Inflammatory macrophage treated with lipopolysaccharide for 1 hour (primary cell): ENCODE measurements at regions not wholly inside any gene's neighbourhood (a gene's known extent, or its start where the extent isn't known, plus 50 kb on each side); places are given as distances from the start of the nearest gene placed in this dataset.

ENCODE experiments used
- DNase-seq, 2 donors: peaks; one replicate each; pipeline ENCODE4 v3.0.0-alpha.2; 2020 to 2022

DNA sequence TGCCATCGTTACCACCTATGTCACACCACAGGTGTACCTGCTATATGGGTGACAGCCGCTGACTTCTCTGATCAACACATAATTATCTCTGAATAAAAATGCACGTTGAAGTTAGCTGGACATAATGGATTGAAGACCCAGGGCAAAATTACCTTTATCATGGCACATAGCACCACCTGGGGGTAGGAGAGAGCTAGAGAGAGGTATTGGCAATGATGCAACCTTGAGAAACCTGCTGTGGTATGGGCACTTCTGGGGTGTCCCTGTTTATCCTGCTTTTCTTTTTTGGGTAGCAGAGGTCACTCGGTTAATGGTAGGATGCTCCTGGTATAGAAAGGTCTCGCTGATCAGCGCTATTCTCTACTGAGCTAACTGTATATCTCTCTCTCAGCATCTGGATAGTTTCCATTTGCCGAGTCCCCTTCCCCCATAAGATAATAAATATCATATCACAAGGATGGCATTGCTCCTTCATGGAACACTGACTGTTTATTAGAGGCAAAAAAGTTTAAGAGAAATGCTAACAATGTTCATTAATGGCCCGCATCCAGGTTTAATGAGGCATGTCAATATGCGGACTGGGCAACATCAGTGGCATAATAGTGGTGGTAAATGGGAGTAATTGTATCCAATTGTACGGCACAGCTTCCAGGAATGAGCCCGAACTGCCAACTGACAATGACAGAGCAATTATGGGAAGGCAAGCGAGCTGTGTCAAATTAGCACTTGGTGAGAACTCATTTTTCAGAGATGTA, 323.1 kb downstream of the TFEC start:
- no peak for DNase-seq

DNA sequence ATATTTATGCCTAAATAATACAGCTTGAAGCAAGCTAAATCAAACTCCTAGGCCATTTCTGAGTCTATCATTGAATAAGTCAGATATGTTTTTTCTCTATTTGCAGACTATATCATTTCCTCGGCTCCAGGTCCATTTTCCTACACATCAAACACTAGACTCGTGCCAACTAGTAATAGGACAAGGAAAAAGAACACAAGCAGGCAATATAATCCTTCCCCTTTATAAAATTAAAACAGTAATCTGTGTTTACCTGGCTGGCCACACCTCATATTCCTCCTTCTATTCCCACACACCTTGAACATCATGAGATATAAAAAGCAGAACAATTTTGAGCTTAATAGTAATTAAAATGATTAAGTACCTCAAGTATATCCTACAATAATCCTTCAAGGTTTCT, 325.7 kb downstream of the TFEC start:
- DNase-seq = no peak

DNA sequence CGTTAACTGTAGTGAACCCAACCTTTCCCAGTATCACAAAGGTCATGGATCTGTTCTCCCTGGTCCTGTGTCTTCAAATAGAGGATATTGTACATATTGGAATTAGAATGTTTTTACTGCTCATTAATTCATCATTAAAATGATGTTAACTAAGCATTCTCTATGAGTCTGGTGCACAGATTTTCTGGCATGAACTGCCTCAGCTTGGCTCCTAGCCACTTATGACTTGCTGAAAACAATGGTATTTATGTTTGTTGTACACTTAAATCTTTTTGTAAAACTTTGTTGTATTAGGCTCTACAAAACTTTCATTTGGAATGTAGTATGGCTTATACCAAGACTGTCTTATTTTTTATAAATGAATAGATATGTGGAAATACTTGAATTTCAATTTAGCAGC, 329.4 kb downstream of the TFEC start:
- no peak for DNase-seq

DNA sequence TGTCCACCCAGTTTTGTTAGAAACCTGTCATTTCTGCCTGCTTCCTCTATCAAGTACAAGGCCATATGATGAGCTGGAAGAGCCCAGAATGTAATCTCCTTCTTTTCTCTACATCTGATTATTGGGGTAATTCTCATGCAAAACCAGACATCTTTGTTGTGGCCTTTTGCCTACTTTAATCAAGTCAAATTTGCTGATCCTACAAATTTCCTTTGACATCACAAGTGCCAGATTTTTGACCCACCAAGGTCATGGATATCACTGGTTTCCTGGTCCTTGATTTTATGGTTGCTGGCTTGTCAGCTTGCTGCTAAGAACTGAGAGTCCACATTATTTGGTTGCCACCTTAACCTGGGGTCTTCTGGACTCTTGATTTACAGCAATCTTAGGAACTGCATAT, 336.1 kb downstream of the TFEC start:
- DNase-seq = no peak

DNA sequence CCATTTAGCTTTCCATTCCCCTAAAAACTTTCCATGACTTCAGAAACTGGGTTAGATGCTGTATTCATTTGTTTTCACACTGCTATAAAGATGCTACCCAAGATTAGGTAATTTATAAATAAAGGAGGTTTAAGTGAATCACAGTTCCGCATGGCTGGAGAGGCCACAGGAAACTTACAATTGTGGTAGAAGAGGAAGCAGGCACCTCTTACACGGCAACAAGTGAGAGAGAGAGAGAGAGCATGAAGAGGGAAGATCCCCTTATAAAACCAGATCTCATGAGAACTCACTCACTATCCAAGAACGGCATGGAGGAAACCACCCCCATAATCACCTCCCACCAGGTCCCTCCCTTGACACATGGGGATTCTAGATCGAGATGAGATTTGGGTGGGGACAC, 336.8 kb downstream of the TFEC start:
- DNase-seq = no peak

DNA sequence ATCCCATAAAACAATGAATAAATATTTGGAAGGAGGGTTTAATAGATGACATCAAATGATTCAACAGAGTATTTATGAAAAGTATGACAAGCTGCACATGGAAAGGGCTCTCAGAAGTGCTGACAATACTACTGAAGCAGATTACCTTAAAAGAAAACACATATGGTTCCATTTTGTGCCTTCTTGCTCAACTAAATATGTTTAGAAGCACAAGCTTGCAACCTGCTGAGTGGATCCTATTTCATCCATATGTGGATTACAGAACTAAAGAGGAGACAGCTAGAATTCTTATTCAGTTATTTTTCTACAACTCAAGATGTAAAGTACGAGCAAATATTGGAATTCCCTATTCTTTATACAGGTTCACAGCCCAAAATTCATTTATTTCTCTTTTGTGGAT, 340.6 kb downstream of the TFEC start:
- no peak for DNase-seq

DNA sequence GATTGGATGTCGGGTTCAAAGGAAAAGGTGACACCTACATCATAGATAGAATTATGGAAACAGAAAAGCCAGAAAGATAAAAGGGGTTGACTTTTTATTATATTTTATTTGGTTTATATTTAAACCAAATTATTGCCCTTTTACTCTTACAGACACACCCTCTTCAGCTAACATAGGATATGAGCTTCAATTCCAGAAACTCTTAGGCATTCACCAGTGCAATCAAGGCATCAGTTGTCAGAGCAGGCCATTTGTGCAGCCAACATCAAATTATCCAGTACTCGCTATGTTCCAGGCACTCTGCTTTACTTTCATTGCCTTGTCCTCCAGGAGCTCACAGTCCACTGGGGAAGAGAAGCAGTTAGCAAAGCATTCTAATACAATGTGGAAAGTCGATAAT, 347.5 kb downstream of the TFEC start:
- DNase-seq = no peak

DNA sequence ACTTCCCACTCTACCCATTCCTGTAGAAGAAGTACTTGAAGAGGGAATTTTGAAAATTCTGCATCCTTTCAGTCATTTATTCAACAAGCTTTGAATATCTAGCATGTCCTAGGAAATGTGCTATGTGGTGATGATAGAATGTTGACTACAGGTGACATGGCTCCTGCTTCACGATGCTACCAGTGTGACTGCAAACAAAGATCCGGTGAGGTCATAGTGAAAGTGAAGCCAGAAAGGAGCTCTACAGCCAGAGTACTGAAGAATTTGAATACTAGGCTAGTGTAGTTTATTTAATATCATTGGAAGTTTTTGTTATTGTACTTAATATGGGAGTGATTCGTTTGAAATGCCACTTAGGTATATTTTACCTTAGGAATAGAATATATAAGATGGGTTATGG, 348.1 kb downstream of the TFEC start:
- no peak for DNase-seq

DNA sequence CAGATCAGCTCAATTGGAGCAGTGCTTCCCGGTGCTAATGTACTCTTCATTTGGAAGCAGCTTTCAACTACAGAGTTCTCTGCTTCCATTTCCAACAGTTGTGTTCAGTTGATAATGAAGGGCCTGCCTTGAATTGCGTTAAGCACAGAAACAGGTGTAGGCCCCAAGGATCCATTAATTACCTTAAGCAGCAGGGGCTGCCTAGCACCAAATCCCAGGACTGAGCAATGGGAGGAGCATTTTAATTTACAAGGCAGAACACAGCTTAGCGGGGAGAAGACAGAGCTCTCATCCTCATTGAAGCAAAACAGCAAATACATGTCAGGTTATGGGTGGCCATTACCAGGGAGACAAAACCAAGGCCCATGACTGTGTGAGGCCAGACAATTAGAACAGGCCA, 349.6 kb downstream of the TFEC start:
- DNase-seq = no peak

DNA sequence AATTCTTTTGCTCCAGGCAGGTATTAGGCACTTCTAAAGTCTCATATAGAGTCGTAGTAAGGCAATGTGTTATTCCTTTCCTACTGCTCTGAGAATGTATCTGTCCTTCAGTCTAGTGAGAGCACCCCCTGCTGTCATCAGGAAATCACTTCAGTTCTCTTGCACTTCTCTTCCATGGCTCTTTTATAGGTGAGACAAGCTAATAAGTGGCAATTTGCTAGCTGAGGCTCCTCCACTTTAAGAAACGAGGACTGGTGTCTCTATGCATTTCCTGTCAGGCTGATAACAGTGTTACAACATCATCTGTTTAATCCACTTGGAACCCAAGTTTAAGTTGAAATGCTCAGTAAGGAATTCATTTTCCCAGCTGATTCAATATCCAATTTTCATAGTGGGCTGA, 350.6 kb downstream of the TFEC start:
- DNase-seq = peak; percentile 9 to 17

DNA sequence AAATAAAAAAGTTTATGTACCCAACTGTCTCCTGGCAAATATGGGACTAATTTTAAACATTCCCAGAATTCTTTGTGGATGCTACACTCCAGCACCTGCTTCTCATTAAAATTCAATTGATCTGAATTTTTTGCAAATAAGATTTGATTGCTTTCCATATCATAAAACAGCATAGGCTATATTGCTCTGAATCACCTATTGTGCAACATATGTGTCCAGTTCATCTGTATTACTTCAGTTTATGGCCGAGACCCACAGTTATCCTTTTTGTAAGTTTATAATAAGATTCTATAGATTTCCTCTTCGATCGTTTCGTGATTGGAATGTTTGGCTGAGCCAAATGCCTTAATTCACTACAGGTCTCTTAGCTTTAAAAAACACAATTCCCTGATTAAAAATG, 351.1 kb downstream of the TFEC start:
- DNase-seq = no peak

DNA sequence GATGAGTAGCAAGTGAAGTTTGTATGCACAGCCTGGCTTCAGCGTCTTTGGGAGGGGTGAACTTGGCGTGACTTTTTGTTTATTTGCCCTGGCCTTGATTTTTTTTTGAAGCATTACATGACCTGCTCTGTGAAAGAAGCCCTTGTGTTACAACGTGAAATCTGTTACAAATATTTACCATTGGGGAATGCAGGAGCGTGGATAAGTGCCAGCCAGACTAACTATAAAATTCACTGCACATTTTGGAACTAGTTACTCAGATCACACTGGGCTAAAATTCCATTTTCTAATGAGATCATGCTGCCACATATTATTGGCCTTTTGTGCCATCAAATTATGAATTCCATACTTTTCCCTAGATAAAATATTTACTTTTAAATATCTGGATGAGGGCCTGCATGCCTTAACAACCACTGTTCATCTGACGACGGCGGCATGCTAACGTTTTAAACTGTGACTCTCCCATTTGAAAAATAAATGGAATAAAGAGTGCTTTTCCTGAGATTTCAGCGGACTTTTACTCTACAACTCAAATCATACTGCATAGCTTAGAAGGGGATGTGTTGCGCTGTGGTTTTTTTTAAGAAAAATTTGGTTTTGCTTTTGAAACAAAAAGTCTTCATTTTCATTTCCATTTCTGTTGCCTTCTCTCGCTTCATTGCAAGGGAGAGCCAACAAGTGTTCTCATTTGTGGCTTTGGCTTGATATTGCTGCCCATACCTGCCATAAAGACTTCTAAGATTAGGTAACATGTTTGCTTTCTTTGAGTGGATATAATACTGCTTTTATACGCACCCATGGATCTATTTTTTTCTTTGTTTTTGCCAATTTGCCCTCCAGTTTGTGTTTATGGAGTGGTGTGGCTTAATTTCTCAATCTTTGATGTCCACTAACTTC, 352.2 kb downstream of the TFEC start:
- no peak for DNase-seq

DNA sequence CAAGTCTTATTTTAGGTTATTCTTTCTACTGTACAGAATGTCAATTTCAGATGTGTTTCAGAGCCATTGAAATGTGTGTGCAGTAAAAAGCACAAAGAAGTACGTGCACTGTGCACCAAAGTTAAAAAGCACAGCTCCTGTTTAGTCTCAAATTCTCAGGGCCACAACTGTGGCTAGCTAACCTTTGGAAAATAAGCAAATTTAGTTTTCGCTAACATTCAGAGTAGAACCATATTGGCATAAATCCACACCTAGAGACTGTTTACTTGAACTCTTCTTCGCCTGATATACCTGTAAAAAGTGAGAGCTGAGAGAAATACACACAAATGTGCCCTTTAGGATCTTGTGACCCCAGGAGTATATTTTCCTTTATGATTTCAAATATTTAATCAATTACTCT, 353.9 kb downstream of the TFEC start:
- DNase-seq = no peak

DNA sequence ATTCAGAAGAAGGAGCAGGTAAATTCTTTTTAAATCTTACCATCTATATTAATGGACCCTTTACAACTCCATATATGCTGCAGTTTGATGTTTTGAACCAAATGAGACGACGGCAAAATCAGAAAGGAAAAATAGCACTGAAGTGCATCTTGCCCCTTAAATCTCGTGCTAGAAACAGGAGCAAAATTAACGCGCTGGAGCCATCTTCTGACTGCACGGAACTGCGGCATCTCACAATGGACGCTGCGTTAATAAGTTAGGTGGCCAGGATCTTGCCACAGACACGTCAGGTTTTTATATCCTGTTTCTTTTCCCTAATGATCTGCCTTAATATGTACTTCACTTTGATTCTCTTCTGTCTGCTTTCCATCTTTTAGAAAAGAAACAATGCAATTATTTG, 354.5 kb downstream of the TFEC start:
- DNase-seq = no peak

DNA sequence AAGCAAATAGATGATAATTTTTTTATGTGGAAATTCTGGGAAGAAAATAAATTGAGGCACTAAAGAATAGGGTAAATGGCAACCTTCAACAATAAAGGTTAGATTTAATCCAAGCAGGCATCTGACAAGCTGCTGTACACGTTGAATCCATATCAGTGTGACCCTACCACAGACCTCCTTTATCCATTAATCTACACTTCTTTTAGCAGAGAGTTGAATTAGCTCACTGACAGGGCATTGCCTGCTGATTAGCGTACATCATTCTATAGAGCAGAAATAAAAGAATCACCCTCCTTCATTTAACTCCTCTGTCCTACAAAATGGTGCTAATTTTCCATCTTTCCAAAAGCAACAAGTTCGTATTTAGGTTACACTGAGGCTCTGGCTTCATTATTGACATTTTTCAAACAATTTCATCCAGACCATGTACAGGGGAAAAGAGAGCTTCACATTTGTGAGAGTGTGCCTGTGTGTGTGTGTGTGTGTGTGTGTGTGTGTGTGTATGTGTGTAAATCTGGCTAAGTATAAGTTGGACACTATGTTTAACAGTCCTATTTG, 356.0 kb downstream of the TFEC start:
- no peak for DNase-seq

DNA sequence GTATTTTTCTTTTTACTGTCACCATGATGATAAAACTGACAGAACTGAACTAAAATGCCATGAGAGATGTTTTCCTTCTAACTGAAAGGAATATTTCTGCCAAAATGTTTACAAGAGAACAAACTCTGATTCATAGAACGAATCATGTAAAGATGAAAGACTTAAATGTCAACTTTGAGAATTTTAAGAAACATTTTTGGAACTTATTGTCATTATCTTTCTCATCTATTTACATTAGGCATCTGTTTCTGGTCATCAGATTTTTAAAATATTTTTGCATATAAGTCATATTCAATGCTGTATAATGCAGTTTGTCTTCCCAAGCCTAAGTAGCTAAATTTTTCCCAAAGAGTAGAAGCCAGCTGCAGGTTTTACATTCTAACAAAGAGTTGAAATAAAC, 358.5 kb downstream of the TFEC start:
- DNase-seq = no peak

DNA sequence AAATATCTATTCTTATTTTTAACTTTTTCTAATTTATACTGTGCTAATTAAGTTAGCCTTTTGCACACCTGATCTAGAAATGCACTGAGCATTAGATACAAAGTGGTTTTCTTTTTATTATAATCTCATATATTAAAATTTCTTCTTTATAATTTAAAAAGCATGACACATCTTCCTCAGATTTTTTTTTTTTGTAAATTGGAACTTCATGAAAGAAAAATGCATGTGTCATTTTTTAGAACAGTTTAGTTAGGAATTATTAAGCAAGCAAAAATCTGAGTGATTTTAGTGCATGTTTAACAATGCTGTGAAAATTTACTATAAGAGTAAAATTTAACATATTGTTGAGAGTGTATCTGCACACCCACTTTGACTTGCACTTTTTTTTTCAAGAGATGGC, 367.9 kb downstream of the TFEC start:
- DNase-seq = no peak

DNA sequence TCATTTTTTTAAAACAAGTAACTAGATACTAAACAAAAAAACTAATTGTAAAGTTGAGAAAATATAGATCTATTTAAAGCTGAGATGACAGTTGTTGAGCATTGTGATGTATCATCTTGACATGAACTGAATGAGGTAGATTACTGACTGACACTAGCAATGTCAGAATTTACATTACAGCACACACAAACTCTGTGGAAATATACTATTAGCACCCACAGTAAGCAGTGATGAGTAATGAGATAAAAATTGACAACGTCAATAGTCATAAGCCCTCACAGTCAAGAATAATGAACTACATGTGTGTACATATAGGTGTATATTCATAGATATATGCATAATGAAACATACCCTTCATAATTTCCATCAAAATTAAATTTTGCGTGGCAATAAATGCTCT, 368.4 kb downstream of the TFEC start:
- DNase-seq = no peak

DNA sequence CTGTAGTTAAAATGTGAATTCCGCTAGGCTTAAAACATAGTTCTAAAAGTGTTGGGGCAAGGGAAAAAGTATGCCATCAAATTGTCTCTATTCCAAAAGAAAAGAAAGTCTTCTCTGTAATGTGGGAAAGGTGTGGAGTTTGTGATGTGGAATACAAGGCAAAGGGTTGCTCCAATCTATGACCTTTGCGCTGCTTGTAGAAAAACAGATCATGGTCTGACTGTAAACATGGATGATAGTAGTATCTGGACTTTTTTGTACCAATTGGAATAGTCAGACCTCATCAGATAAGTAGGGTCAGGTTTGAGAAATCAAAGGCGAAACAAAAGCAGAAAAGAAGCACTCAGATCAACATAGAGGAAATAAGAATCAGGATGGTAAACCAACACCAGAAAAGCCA, 372.3 kb downstream of the TFEC start:
- DNase-seq = no peak

DNA sequence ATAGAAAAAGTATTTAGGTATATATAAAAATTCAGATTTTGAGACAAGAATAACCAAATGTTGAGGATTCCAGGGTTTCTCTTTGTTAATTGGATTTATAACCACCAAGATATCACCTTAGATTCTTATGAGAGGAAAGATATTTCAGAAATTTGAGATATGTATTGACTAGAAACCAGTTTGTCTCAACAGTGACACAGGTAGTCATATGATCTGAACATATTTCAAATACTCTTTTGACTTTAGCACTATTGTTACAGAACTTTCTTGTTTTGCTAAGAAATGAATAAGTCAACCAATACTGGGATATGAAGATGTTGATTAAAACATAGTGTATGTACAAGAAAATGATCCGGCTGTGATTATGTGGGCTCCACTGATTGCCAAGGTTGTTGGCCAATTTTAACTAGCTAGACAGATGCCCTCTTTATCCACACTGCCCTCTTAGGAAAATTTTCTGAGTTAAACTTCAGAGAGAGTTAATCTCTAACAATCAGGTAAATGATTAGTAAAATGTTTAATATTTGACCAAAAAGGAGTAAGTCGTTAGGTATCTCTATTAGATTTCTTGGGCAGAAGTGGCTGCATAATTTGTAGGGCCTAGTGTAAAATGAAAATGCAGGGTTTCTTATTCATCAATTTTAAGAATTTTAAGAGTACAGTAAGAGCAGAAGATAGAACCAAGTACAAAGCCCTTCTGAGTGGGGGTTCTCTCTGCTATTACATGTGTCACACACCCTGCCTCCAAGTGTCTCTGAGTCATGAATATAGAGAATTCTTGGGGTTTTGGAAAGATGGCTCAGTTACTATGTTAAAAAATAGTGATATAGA, 376.0 kb downstream of the TFEC start:
- DNase-seq = no peak

DNA sequence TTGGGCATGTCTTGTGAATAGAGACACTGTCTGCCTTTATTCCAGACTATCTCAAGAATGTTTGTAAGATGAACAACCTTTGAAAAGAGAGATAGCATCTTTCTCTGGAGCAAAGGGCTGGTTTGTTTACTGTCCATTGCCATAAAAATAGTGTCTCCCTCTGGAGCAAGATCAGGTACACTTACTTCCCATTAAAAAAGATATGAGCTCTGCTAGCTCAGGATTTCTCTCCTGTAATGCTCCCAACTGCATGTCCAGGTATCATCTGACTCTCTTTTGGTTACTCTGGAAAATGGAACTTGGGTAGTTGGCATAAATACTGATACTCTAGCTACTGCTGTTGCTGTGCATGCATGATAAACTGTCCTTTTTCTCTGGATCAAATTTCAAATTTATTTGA, 381.1 kb downstream of the TFEC start:
- DNase-seq = no peak

DNA sequence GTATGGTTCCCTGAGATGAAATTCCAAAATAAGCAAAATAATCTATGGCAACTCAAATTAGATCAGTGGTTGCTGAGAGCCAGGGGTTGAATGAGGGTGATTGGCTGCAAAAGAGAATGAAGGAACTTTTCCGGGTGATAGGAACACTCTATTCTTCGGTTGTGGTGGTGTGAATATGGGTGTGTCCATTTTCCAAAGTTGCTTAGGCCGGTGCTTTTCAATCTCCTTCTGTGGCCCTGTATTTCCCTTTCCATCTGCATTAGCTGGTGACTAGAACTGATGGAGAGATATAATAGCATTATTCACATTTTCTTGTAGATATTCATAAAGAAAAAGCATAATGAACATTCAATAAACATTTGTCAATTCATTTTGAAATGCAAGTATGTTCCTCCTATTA, 382.9 kb downstream of the TFEC start:
- no peak for DNase-seq

DNA sequence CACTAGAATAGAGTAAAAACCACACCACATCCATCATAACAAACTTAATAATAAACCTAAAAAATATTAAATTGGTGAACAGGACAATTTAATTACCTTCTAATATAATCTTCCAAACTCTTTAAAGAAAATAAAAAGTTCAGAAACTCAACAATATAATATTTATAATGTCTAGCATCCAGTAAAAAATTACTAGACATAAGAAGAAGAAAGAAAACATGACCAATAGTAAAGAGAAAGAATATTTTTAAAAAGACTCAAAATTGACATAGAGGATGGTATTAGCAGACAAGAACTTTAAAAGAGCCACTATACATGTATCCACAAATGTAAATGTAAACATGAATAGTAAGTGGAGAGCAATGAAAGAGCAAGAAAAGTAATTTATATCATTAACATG, 388.4 kb downstream of the TFEC start:
- DNase-seq = no peak
